ENCODE measurements at regions not wholly inside any gene's neighbourhood (a gene's known extent, or its start where the extent isn't known, plus 50 kb on each side); places are given as distances from the start of the nearest gene placed in this dataset.

DNA sequence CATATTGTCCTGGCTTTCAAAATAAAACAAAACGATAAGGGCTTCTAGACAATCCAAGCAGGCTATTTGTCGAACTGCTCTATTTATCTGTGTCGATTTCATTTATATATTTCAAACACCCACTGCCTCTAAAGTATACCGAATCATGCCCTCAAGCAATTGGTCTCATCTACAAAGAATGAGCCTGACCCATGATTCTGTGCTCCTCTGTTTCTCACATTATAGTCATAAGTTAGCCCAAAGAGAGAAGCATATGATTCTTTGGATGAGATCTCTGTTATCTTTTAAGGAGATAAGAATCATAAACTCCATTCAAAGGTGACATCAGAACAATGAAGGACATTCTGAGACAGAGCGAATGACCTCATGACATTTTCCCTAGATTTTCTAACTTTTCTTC, 191.1 kb downstream of the MAP2K6 start:
- DNase-seq (ENCODE audit: low read depth), result no peak

DNA sequence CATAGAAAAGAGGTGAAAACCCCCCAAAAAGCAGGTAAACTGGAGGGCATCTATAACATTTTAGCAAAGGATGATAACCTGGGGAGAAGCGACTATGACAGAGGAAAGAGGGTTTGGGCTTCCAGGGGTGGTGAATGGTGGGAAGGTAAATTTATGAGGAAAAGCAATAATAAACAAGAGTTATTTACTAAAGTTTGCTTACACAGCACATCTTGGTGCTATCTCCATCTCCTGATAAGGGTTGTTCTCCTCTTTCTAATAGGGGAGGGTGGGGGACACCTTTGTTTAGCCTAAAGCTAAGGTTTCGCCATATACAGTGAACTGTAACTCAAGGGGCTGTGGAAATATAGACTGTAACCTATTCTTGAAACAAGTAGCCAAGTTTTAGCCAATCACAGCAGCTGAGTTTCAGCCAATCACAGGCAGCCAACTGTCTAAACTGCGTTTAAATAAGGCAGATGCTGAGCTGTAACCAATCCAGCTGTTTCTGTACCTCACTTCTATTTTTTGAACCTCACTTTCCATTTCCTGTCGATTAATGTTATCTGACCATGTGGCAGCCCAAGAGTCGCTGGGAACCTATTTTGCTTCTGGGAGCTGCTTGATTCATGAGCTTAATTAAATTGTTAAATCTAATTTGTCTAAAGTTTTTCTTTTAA, 191.8 kb downstream of the MAP2K6 start:
- no peak for DNase-seq (ENCODE audit: low read depth)

DNA sequence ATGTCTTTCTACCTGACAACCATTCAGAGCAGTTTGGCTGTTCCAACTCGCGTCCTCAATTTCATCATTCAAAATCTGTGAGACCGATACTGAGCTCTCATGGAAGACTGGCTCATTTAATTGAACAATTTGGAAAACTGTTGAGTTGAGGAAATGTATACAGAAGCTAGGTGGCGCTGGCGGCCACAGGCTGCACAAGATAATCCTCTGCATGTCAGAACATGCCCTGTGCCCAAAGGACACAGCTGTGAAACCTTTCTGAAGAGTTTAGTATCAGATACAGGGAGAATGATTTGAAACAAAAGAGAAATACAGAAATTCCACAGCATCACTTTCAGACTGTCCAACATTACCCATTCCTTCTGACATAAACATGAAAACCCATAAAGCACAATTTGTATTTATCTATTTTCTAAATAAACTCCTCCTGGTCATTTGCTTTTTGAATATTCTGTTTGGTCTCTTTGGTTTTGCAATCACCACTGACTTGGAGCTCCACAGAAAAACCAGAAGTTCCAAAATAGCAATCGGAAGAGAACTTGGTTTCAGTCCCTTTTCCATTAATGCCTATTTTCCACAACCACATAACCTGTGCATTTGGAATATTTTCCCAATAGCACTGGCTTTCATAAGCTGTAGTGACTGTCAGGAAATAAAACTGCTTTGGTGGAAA, 192.8 kb downstream of the MAP2K6 start:
- peak; percentile 26 for DNase-seq (ENCODE audit: low read depth)

DNA sequence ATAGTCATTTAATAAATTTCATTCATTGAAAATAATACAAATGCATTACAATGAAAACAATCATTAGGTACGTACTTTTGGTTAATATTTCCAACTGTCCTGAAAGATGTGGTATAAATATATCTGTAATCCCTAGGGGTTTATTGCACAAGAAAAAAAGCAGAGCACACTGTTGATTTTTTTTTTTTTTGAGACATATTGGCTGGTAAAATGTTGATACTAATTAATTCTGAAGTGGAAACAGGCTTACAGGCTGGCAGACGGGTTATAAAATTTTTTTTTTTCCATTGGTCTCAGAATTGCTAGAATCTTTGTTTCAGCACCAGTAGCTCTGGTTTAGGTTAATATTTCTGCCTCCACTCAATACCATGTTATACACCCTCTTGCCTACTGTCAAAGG, 193.6 kb downstream of the MAP2K6 start:
- DNase-seq (ENCODE audit: low read depth), result no peak

DNA sequence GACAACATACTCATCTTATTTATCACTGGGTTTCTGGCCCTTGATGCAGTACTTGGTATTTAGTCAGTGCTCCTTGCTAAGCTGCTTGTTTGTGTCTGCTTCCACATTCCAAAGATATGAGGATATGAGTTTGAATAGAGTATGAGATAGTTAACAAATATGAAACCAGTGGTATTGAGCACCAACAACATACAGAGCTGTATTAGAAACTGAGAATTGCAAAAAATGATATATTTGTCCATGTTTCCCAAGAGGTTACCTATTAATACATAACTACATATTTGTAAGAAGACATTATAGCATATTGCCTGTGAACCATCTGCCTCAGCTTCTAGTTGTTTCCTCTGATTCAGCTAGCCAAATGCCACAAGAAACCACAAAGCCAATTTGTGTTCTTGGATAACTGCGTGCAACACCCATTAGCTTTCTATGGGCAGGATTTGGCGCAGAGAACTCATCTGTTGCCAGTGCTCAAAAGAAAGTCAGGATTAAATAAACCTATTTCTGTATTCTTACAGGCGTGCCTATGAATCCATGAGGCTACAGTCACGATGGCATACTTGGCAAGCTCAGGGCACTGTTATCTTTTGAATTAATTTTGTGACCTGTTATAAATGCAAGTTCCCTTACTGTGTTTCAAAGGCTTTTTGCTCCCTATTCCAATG, 194.4 kb downstream of the MAP2K6 start:
- DNase-seq (ENCODE audit: low read depth), result peak; percentile 48

DNA sequence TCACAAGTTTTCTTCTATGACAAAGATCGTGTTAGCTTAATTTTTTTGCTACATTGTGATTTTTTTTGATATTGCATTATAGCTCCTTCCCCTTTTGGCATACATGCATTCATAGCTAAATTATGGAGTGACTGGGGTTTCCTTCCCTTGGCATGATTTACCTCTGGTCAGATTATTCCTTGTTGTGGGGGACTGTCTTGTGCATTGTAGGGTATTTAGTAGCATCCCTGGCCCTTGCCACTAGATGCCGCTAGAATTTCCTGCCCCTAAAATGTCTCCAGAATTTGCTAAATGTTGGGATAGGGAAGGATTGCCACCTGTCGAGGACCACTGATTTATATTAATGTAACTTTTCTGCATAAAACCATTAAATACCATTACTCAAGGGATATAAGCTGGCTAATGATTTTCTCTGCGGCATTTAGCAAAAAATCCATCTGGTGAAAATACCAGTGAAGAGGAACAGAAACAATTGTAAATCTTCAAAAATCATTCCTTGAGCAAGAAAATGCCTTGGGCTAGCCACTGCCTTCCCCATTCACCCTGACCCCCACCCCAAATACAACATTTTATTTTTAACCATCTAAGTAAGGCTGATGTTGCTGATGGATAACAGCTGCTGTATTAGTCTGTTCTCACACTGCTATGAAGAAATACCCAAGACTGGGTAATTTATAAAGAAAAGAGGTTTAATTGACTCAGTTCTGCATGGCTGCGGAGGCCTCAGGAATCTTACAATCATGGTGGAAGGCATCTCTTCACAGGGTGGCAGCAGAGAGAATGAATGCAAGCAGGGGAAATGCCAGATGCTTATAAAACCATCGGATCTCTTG, 195.2 kb downstream of the MAP2K6 start:
- DNase-seq (ENCODE audit: low read depth), result peak; percentile 14

DNA sequence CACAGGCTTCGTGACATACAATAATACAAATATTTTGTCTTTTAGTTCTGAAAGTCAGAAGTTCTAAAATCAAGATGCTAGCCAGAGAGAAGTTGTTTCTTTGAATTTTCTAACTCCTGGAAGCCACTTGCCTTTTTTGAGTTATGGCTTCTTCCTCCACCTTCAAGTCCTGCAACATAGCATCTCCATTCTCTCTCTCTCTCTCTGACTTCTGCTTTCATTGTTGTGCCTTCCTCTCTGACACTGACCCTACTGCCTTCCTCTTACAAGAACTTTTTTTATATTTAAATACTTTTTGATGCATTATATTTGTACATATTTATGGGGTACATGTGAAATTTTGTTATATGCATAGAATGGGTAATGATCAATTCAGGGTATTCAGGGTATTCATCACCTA, 205.9 kb downstream of the MAP2K6 start:
- no peak for DNase-seq (ENCODE audit: low read depth)

DNA sequence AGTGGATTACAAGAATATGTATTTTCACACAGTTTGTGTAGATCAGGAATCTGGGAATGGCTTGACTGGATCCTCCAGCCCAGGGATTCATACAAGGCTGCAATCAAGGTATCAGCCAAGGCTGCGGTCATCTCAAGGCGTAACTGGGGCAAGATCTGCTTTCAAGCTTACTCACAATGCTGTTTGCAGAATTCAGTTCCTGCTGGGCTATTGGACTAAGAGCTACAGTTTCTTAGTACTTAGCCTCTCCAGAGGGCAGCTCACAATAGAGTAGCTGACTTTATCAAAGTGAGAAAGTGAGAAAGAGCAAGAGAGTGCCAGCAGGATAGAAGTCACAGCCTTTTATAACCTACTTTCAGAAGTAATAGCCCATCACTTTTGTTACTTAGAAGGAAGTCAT, 211.0 kb downstream of the MAP2K6 start:
- no peak for DNase-seq (ENCODE audit: low read depth)

DNA sequence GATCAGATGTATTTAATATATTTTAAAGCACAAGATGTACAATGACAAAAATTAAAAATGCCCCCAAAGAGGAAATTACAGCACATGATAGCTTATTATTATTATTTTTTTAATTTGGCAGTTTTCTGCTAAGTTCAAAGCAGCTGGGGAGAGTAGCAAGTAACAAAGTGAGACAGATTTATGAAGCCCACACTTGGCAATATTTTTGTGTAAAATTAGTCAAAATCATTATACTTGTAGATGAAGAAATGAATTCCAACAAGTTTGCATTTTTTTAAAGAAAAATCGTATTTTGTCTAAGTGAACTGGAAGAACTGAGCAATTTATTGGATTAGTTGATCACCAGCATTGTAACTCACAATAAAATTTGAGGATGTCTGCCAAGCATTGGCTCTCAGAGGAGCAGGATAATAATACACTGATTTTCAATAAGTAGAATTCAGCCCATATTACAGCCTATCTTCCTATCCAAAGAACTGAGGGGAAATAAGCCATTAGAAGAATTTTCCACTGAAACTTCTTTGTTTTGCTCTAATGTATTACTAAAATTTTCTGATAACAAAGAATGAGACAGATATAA, 215.6 kb downstream of the MAP2K6 start:
- no peak for DNase-seq (ENCODE audit: low read depth)

DNA sequence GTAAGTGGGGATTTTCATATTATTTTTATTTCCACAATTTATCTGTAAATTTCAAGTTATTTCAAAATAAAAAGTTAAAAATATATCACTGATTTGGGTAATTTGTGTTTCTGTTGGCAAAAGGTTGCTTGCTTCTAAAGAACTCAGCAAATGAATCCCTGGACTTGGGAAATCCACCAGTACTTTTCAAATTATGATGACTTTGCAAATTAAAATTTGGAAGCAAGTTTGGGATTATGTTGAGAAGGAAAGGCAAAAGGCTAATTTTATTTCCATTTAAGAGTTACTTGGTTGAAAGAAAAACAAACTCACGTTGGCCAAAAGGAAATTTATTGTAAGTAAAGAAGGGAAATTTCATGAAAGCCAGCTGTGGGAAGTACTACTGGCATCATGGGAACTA, 220.3 kb downstream of the MAP2K6 start:
- no peak for DNase-seq (ENCODE audit: low read depth)

DNA sequence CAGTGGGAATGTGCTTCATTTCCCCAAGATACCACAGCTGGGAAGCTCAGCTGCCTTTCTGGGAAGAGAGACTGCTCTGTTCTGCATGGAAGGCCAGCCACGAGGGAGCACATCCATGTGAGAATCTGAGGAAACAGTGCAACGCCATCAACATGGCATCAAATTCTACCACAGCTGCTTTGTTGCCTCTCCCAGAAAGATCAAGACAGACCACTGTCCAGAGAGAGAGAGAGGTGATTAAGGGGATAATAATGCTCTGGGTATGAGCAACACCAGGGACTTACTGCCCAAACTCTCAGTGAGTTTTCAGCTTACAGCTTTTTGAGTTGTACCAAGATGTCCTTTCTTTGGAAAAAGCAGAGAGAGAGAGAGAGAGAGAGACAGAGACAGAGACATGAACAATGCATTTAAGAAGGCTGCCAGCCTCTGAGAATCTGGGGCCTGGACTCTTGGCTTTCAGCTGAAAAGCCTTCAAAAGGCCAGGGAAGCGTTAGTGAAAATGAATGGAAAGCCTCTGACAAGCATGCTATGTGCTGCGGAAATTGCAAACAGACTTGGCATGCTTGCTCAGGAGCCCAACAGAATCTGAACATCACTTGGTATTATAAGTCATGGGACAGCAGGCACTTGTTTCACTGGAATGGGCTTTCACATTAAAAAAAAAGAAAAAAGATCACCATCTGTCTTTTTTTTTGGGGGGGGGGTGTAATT, 223.1 kb downstream of the MAP2K6 start:
- DNase-seq (ENCODE audit: low read depth), result no peak

DNA sequence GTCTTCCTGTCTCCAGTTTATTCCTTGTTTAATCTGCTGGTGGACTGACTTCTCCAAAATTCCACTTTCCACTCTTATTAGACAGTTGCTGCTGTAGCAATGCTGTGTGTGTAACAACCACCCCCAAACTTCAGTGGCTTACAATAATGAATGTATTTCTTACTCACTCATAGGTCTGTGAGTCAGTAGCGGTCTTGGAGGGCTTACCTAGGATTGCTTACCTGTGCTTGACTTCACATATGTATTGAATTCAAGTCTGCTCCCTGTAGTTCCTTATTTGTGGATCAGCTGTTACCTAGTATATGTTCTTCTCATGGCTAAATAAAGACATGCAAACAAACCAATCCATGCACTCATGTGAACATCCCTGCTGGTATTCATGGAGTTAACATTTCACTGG, 224.6 kb downstream of the MAP2K6 start:
- DNase-seq (ENCODE audit: low read depth), result no peak

DNA sequence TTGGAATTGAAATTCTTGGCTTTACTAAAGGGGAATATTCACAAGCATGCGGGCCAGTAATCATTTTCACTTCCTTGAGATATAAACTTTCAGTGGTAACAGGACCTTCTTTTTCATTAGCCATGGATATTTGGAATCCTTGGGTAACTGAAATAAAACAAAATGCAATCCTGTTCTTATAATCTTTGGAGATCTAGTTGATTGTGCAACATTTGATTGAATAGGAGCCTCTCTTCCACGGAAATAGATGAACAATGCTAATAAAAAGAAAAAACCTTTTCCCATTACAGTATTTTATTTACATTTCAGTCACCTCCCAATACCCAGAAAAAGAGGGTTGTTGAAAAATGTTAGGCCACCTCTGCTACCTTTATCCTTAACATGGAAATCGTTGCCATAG, 225.6 kb downstream of the MAP2K6 start:
- DNase-seq (ENCODE audit: low read depth), result no peak

DNA sequence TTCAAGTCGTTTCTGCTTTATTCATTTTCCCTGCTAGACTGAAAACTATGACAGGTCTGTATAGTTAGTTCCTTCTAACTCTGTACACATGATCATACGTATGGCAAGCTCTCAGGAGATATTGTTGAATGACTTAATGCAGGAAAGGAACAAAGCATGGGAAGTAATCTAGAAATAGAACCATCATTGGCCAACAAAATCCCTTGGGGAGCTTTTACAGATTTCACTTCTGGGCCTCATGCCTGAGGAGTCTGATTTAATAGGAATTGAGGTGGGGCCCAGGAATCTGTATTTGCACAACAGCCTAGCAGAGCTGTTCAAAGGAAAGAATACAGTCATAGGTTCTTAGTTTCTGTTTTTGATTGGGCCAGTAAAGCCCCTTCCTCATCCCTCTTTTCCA, 229.2 kb downstream of the MAP2K6 start:
- no peak for DNase-seq (ENCODE audit: low read depth)

DNA sequence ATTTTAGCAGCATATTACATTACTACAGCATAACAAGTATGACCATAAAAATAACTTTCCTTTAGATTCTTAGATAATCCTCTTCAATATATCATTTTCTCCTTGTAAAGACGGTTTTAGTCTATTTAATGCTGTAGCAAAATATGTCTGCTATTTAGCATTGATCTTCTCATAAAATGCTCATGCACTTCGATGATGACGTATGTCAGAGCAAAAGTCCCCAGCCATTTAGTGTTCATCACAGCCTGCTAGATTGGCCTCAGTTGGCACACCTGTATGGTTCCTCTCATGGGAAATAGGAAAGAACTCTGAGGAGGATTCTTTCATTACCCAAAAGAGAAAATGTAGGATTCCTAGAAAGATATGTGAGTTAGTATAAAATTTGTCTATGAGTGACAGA, 232.2 kb downstream of the MAP2K6 start:
- no peak for DNase-seq (ENCODE audit: low read depth)

DNA sequence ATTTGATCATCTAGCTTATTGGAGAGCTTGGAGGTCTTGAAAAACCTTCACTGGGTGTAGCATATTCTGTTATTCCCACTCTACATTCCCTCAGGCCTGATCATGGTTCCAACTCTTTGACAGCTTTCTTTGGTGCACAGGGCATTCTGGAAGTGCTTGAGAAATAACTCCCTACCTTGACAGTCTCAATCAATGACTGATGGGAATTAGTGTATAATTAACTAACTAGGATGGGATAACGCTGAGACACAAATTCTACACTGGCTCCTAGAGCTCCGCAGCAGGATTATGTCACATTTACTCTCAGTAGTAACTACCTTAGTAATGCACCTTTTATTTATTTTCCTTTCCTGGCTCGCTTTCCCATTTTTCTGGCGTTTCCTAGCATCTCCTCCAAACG, 236.4 kb downstream of the MAP2K6 start:
- no peak for DNase-seq (ENCODE audit: low read depth)

DNA sequence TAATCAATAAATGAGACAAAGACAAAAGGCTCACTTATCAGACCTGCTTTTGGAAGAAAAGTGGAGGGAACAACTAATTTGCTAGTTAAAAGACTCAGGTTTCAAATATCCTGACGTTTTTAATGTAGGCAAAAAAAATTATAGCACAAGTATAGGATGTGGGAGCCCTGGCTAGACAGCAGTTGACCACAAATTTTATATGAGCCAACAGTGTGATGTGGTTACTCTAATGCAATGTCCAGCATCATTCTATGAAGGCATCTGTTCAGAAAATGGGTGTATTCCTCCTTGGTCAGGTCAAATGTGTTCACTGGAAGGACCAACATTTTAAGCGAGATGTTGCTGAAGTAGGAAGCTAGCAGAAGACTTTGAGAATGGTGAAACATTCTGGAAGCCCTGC, 237.4 kb downstream of the MAP2K6 start:
- no peak for DNase-seq (ENCODE audit: low read depth)

DNA sequence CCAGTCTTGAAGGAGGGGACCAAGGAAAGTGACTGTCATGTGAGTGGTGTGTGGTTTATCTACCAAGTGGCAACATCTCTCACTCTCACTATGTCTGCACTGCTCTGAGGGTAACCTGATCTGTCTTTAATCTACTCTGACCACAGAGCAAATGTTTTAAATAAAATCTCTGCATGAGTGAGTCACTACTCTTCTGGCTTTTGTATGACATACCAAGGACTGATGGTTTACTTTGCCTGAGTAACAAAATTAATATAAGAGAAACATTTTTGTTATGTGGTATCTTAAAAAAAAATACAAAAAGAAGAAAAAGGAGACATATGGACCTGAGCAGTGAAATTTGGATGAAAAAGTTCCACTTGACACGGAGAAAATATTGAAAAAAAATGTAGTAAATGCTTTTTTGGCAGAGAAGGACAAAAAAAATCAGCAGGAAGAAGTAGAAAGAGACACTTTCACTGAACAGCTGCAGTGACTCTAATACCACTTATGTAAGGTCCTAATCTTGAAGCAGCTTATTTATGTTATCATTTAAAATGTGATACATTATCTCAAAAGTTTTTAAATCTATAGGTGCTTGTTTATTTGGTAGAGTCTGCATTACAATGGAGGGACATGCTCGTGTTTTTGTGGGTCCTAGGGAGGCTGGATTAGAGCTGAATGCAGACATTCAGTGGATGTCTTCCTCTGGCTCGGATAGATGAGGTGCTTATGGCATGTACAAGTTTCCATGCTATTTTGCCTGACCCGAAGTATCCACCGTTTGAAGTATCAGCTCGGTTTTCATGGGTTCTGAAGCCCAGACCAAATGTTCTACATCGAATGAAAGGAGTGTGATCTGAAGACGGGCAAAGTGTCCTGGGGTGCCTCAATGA, 240.7 kb downstream of the MAP2K6 start:
- DNase-seq (ENCODE audit: low read depth), result peak; percentile 31

DNA sequence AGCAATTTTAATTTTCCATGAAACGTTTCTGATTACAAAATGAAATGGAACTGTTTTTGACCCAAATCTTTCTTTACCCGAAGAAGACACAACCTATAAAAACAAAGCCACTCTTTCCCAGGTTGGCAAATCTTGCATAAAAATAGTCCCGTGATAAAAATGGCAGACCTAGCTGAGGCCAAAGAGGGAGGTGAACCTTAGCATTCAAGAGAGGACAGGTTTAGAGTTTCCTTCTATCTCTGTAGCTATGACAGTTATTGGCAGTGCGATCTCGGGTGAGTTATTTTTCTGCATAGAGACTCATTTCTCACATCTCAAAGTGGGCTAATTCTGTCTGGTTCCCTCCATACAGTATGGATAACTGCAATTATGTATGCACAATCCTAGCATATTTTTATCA, 241.4 kb downstream of the MAP2K6 start:
- no peak for DNase-seq (ENCODE audit: low read depth)

DNA sequence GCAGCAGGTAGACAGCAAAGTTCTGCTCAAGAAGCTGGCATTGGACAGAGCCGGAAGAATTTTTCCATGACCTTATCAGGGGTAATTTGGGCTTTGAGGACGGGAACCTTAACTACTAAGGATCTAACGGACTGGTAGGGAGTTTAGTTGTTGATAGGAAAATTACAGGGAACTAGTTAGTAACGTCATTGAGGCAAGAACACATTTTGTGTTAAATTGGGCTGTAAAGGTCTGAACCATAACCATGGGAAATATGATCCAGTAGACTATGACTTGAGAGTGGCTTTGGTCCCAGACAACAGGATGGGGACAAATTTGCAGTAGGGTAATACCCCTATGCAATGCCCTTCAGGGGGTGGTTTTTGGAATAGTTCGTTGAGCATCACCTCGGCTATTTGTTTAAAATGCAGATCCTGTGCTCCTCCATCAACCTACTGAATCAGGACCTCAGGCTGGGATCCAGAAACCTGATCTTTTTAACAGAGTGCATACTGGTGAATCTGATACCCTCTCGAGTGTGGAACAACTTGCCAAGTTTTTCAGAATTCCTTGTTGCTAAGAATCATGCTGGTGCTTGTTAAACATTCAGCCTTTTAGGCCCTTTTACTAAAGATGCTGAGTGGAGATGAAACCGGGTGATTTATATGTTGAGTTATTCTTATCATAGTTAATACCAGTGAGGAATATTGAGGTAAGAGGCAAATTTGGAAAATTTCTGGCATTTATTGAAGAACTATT, 255.1 kb downstream of the MAP2K6 start:
- no peak for DNase-seq (ENCODE audit: low read depth)

Data from Daoy (cell line).